Kidney epithelial cell (primary cell): ENCODE measurements at regions not wholly inside any gene's neighbourhood (a gene's known extent, or its start where the extent isn't known, plus 50 kb on each side); places are given as distances from the start of the nearest gene placed in this dataset.

Experiments used
- DNase-seq: peaks from one replicate; pipeline ENCODE4 v3.0.0-alpha.2; 2010; ENCODE audit warnings: low read depth
- H3K27me3 ChIP-seq: 2 replicates; pipeline ENCODE4 v1.6.0; 2011; ENCODE audit warnings: low read length; ENCODE audit not compliant: control insufficient read depth, insufficient read depth
- H3K36me3 ChIP-seq: 2 replicates; pipeline ENCODE4 v1.5.1; 2011; ENCODE audit warnings: low read length; ENCODE audit not compliant: control insufficient read depth, insufficient read depth
- H3K4me3 ChIP-seq: 2 replicates; pipeline ENCODE4 v1.5.1; 2011; ENCODE audit warnings: low read depth, mild to moderate bottlenecking, control low read depth, low read length
- CTCF ChIP-seq: IDR thresholded peaks from 2 replicates; pipeline ENCODE4 v1.5.1; 2011; ENCODE audit warnings: mild to moderate bottlenecking, moderate library complexity, low read length, control low read depth, inconsistent platforms; ENCODE audit not compliant: insufficient read depth, poor library complexity, severe bottlenecking

GRCh38 chr1:34460193-34460592 lies 283.5 kb downstream of the C1orf94 start:
- H3K4me3 ChIP-seq, result no peak overlapping the region
- DNase-seq, result no peak
- no peaks in the 10 kb centered on the region for H3K36me3 ChIP-seq
- peak; percentile 40 for TF ChIP-seq CTCF
- H3K27me3 ChIP-seq, result no peaks in the 10 kb centered on the region

DNA sequence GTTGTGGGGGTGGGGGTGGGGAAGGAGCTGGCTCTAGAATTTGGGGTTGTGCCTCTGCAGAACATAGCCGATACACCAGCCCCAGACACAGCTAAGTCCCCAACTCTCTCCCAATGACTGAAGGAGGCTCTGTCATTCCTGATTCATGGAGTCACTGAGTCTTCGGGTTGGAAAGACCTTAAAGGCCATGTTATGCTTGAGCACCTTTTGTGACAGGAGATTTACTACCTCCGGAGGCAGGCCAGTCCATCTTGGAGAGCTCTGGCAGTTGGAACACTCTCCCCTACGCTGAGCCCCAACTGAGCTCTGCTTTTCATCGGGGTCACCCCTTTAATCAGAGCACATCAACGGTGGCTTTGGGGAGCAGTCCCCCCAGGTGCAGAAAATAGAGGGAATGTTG lies 284.4 kb upstream of the GJB5 start:
- Histone ChIP-seq H3K27me3 (no peaks in the 10 kb centered on the region), H3K36me3 (no peaks in the 10 kb centered on the region), H3K4me3 (no peak overlapping the region)
- TF ChIP-seq CTCF, result no peak
- DNase-seq, result no peak

GRCh38 chr1:34474566-34474965 lies 280.3 kb upstream of the GJB5 start:
- no peaks in the 10 kb centered on the region for H3K27me3 ChIP-seq
- no peak overlapping the region for H3K4me3 ChIP-seq
- no peak for TF ChIP-seq CTCF
- DNase-seq, result no peak
- no peaks in the 10 kb centered on the region for H3K36me3 ChIP-seq

DNA sequence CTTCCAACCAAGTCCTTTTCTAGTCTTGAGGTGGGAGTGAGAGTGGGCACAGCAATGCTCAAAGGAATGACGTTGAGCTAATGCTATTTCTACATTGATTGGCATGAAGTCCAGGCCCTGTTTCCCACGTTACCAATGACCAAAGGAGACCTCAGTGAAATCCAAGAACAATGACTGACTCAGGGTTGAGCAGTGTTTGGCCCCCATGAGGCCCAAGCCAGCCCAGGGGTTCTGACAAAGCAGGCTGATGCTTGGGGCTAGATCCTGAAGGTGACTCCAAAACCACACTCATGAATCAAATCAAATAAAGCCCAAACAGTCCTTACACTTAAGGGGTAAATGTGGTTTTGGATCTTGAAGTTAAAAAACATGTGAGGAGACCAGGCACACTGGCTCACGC lies 278.5 kb upstream of the GJB5 start:
- TF ChIP-seq CTCF, result no peak
- Histone ChIP-seq H3K4me3 (no peak overlapping the region), H3K36me3 (no peaks in the 10 kb centered on the region), H3K27me3 (no peaks in the 10 kb centered on the region)
- no peak for DNase-seq

GRCh38 chr1:34477632-34478141 lies 277.2 kb upstream of the GJB5 start:
- no peak for TF ChIP-seq CTCF
- H3K36me3 ChIP-seq, result no peaks in the 10 kb centered on the region
- no peak for DNase-seq
- no peaks in the 10 kb centered on the region for H3K27me3 ChIP-seq
- H3K4me3 ChIP-seq, result no peak overlapping the region

DNA sequence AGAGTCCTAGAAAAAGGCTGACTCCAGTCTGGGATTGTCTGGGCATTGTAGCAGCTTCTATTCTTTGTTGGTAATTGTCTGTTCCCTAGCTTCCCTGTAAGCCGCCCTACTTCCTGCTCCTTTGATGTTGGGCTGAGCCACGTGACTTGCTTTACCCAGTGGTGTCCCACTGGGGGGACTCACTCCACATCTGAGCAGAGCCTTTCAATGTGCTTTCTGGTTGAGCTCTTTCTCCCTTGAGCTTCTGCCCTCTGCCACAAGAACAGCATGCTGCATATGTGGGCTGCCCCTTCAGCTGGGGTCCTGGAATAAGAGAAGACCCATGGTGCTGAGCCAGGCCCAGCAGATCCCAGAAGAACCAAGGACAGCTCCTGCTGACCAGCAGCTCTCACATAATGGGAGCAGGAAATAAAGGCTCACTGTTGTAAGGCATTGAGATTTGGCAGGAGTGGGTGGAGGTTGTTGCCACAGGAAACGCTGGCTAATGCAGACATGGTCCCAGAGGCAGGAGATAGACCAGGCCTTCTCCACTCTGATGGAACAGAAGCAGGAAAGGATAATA lies 276.3 kb upstream of the GJB5 start:
- TF ChIP-seq CTCF, result no peak
- no peaks in the 10 kb centered on the region for H3K27me3 ChIP-seq
- H3K36me3 ChIP-seq, result no peaks in the 10 kb centered on the region
- DNase-seq, result no peak
- no peak overlapping the region for H3K4me3 ChIP-seq
